HepG2 (cell line): ENCODE measurements at regions not wholly inside any gene's neighbourhood (a gene's known extent, or its start where the extent isn't known, plus 50 kb on each side); places are given as distances from the start of the nearest gene placed in this dataset.

Experiments
- ATAC-seq: fragments of 200-7000 bp; cut with Tn5 transposase; 3 replicates; pipeline ENCODE4 v1.9.1; 2020; ENCODE audit warnings: mild to moderate bottlenecking, moderate library complexity
- BruUV-seq: library from RNA; stranded (reverse); fragments of 400-500 nt; replicated peaks from 2 replicates; lab custom pipeline; 2021; lab: Mats Ljungman, UMichigan
- CTCF ChIA-PET: fragments of 300-600 bp; formaldehyde crosslinking; extraction: SDS; loops from one replicate; lab custom pipeline; 2021; ENCODE audit warnings: low total read pairs, inconsistent platforms, low intra/inter-chr PET ratio; lab: Yijun Ruan, JAX
- POLR2A ChIA-PET: fragments of 350-600 bp; sonication (Branson Sonifier 250); formaldehyde crosslinking; loops from one replicate; lab custom pipeline; 2020; ENCODE audit warnings: antibody characterized with exemption, inconsistent platforms; lab: Yijun Ruan, JAX
- DNase-seq: peaks from one replicate; pipeline ENCODE4 v3.0.0-alpha.2; 2015; ENCODE audit warnings: low spot score
- FAIRE-seq: peaks from 3 replicates; lab custom pipeline; 2011; peaks lifted over from hg19 to GRCh38; lab: Jason Lieb, UNC
- H2AFZ ChIP-seq: one replicate; pipeline ENCODE4 v1.6.1; 2011; ENCODE audit warnings: low read length, inconsistent platforms
- H3K27ac ChIP-seq: fragments of 300-600 bp; 3 replicates; pipeline ENCODE4 v1.8.0; 2011; ENCODE audit warnings: mixed run types, mild to moderate bottlenecking, mixed read lengths, low read length, inconsistent platforms; ENCODE audit not compliant: insufficient read depth; ENCODE audit errors: extremely low read length
- H3K27me3 ChIP-seq, 2 experiments: fragments of 200-600 bp in 1 of 2; 2 replicates in 1 of 2; 3 replicates in 1 of 2; pipeline versions ENCODE4 v1.6.0 to v1.8.0; 2011; ENCODE audit warnings: low read length in 2 of 2, mild to moderate bottlenecking in 2 of 2, moderate library complexity in 2 of 2, inconsistent platforms in 1 of 2; ENCODE audit not compliant: insufficient read depth in 2 of 2, control insufficient read depth in 1 of 2
- H3K36me3 ChIP-seq, 2 experiments: fragments of 200-600 bp in 1 of 2; replicated peaks in 1 of 2; 2 replicates in 1 of 2; 3 replicates in 1 of 2; pipeline versions ENCODE4 v1.5.1 to v1.8.0; 2011; ENCODE audit warnings: low read length in 2 of 2, inconsistent platforms in 1 of 2; ENCODE audit not compliant: insufficient read depth in 2 of 2, control insufficient read depth in 1 of 2
- H3K4me1 ChIP-seq: 2 replicates; pipeline ENCODE4 v1.5.1; 2012; ENCODE audit warnings: low read length, inconsistent platforms; ENCODE audit not compliant: insufficient read depth
- H3K4me2 ChIP-seq: 2 replicates; pipeline ENCODE4 v1.6.0; 2011; ENCODE audit warnings: low read depth, low read length, inconsistent platforms
- H3K4me3 ChIP-seq, 3 experiments: fragments of 200-600 bp in 1 of 3; sonication (generic), shearing (Covaris generic) in 1 of 3; replicated peaks in 1 of 3; 2 replicates each; pipeline ENCODE4 v1.5.1; 2011 to 2016; ENCODE audit warnings: low read length in 3 of 3, inconsistent platforms in 2 of 3, low read depth in 2 of 3, mild to moderate bottlenecking in 2 of 3, control low read depth in 1 of 3, mixed read lengths in 1 of 3; ENCODE audit not compliant: insufficient read depth in 1 of 3
- H3K79me2 ChIP-seq: one replicate; pipeline ENCODE4 v1.6.1; 2011; ENCODE audit warnings: low read length, inconsistent platforms; ENCODE audit not compliant: insufficient read depth
- H3K9ac ChIP-seq: 2 replicates; pipeline ENCODE4 v1.6.0; 2011; ENCODE audit warnings: mild to moderate bottlenecking, low read depth, low read length, inconsistent platforms; ENCODE audit not compliant: insufficient read depth
- H3K9me3 ChIP-seq: 2 replicates; pipeline ENCODE4 v1.5.1; 2012; ENCODE audit warnings: mild to moderate bottlenecking, low read length
- H4K20me1 ChIP-seq: 2 replicates; pipeline ENCODE4 v1.6.0; 2011; ENCODE audit warnings: inconsistent platforms, mild to moderate bottlenecking, low read length, moderate library complexity; ENCODE audit not compliant: insufficient read depth
- AHR ChIP-seq: IDR thresholded peaks from 2 replicates; pipeline ENCODE4 v1.6.1; 2018; ENCODE audit warnings: missing genetic modification reagents, missing compliant biosample characterization
- BHLHE40 ChIP-seq: IDR thresholded peaks from 2 replicates; pipeline ENCODE4 v1.6.1; 2011; ENCODE audit warnings: low read length, improper control_type of control experiment
- BORCS8-MEF2B ChIP-seq: sonication (generic); formaldehyde crosslinking; IDR thresholded peaks from 2 replicates; pipeline ENCODE4 v1.8.0; 2022; ENCODE audit warnings: mild to moderate bottlenecking, missing genetic modification reagents
- CENPBD1 ChIP-seq: sonication (generic); formaldehyde crosslinking; IDR thresholded peaks from 2 replicates; pipeline ENCODE4 v1.8.0; 2022; ENCODE audit warnings: missing genetic modification reagents, low read depth, mild to moderate bottlenecking, borderline replicate concordance
- REL ChIP-seq: sonication (generic); formaldehyde crosslinking; conservative IDR thresholded peaks from 2 replicates; pipeline ENCODE4 v1.8.0; 2022; ENCODE audit warnings: mild to moderate bottlenecking, missing genetic modification reagents, moderate library complexity
- SOX13 ChIP-seq, 3 experiments: fragments of 450-650 bp in 1 of 3; sonication (generic) in 1 of 3; formaldehyde crosslinking in 1 of 3; IDR thresholded peaks in 2 of 3; conservative IDR thresholded peaks in 1 of 3; 2 replicates each; pipeline versions ENCODE4 v1.5.0 to v1.6.1; 2016 to 2020; ENCODE audit warnings: antibody characterized with exemption in 1 of 3, mild to moderate bottlenecking in 1 of 3, missing compliant biosample characterization in 1 of 3, missing genetic modification reagents in 1 of 3, moderate library complexity in 1 of 3
- ZBTB34 ChIP-seq: sonication (generic); formaldehyde crosslinking; IDR thresholded peaks from 2 replicates; pipeline ENCODE4 v1.8.0; 2022; ENCODE audit warnings: mild to moderate bottlenecking, missing genetic modification reagents
- ZFP36L2 ChIP-seq: sonication (generic); formaldehyde crosslinking; IDR thresholded peaks from 2 replicates; pipeline ENCODE4 v1.4.0; 2020; ENCODE audit warnings: missing genetic modification reagents
- ZNF44 ChIP-seq: sonication (generic); formaldehyde crosslinking; IDR thresholded peaks from 2 replicates; pipeline ENCODE4 v1.5.1; 2020; ENCODE audit warnings: mild to moderate bottlenecking, missing genetic modification reagents
- ZNF569 ChIP-seq: sonication (generic); formaldehyde crosslinking; IDR thresholded peaks from 2 replicates; pipeline ENCODE4 v1.5.0; 2020; ENCODE audit warnings: mild to moderate bottlenecking, missing genetic modification reagents, moderate library complexity, borderline replicate concordance
- WGBS: methylation state at CpG from one replicate; pipeline ENCODE4 v1.1.6; 2017; ENCODE audit warnings: low lambda C conversion rate; 5-methylcytosine and 5-hydroxymethylcytosine counted together
- in situ Hi-C: cut with HindIII; loops from 2 replicates; pipeline ENCODE4 v1.10.0; 2017; ENCODE audit warnings: low pct_unique_long_range_greater_than_20kb; ENCODE audit not compliant: extremely low pct_ligation_motif_present
- intact Hi-C: fragments of 100-400 bp; cut with micrococcal nuclease; formaldehyde crosslinking; loops from one replicate; pipeline ENCODE4 v1.10.0; 2022; ENCODE audit not compliant: unreplicated experiment

- H3K36me3 ChIP-seq = no peaks in the 10 kb centered on the region
- CTCF ChIA-PET = no interaction called here
- no peaks in the 10 kb centered on the region for H4K20me1 ChIP-seq
- BruUV-seq = no TSS peak
- DNase-seq = no peak
- H3K27ac ChIP-seq = no peak overlapping the region
- peaks cover 5% of the 10 kb centered on the region; the same call in 1 of the 2 replicates for H3K9me3 ChIP-seq
- TF ChIP-seq CENPBD1 = no peak
- TF ChIP-seq ZFP36L2 = no peak
- TF ChIP-seq BHLHE40 = no peak
- TF ChIP-seq ZNF569 (CRISPR knock-in tag) = no peak
- no peak for TF ChIP-seq ZBTB34 (CRISPR knock-in tag)
- no peak for TF ChIP-seq BORCS8-MEF2B (CRISPR knock-in tag)
- TF ChIP-seq REL (CRISPR knock-in tag) = no peak
- no peak for TF ChIP-seq SOX13 (IDR thresholded peaks at IDR 0.05)
- TF ChIP-seq SOX13 (CRISPR knock-in tag; conservative IDR thresholded peaks at IDR 0.05 in 1 of 2, IDR thresholded peaks at IDR 0.05 in 1 of 2) = no peak
- TF ChIP-seq AHR = no peak
- no peak for TF ChIP-seq ZNF44 (CRISPR knock-in tag)
- TF ChIP-seq, all 625 proteins: peak for 0
- H3K9ac ChIP-seq = no peak overlapping the region
- H3K4me1 ChIP-seq = no peaks in the 10 kb centered on the region
- FAIRE-seq (no peak), ATAC-seq (no peak)
- intact Hi-C loops = no loop called here
- no peak overlapping the region for H2AFZ ChIP-seq
- no peak overlapping the region for H3K4me3 ChIP-seq
- H3K27me3 ChIP-seq = no peaks in the 10 kb centered on the region
- H3K79me2 ChIP-seq = no peaks in the 10 kb centered on the region
- POLR2A ChIA-PET = no interaction called here
- in situ Hi-C loops = no loop called here
- no peak overlapping the region for H3K4me2 ChIP-seq
- WGBS = 25% methylated on average over 2 of the region's 2 CpGs
Measured at GRCh38 chr15:93719921-93720351, 511.4 kb upstream of the MCTP2 start.
